HUDEP-2 (cell line): ENCODE measurements at regions not wholly inside any gene's neighbourhood (a gene's known extent, or its start where the extent isn't known, plus 50 kb on each side); places are given as distances from the start of the nearest gene placed in this dataset.
A peak's percentile ranks its signal among the peaks of the same experiment; 100 is the strongest.

Experiments
- DNase-seq, 76 experiments: peaks; one replicate each; lab custom pipeline; 2025; ENCODE audit not compliant: unreplicated experiment in 76 of 76; lab: John Stamatoyannopoulos, UW

- DNase-seq, result no peak
Measured at GRCh38 chr3:106018102-106018501, 149.3 kb upstream of the CBLB start.

- DNase-seq, result no peak
Measured at GRCh38 chr3:106018929-106019550, 150.2 kb upstream of the CBLB start.

GRCh38 chr3:106022913-106023312, 154.1 kb upstream of the CBLB start:
- DNase-seq, result no peak

- DNase-seq, result no peak
Measured at GRCh38 chr3:106025151-106025722, 156.4 kb upstream of the CBLB start.

GRCh38 chr3:106029954-106030626, 161.3 kb upstream of the CBLB start:
- no peak for DNase-seq

- no peak for DNase-seq
Measured at GRCh38 chr3:106030627-106030963, 161.8 kb upstream of the CBLB start.

- no peak for DNase-seq
Measured at GRCh38 chr3:106032479-106032878, 163.7 kb upstream of the CBLB start.

- no peak for DNase-seq
Measured at GRCh38 chr3:106033654-106034053, 164.8 kb upstream of the CBLB start.

- no peak for DNase-seq
Measured at GRCh38 chr3:106034313-106034712, 165.5 kb upstream of the CBLB start.

- DNase-seq, result no peak
Measured at GRCh38 chr3:106035619-106036018, 166.8 kb upstream of the CBLB start.

- DNase-seq, result no peak
Measured at GRCh38 chr3:106036696-106037095, 167.9 kb upstream of the CBLB start.

- no peak for DNase-seq
Measured at GRCh38 chr3:106047221-106047620, 178.4 kb upstream of the CBLB start.

GRCh38 chr3:106048946-106049481, 180.2 kb upstream of the CBLB start:
- no peak for DNase-seq

GRCh38 chr3:106049821-106050220, 181.0 kb upstream of the CBLB start:
- DNase-seq, result no peak

- no peak for DNase-seq
Measured at GRCh38 chr3:106056931-106057330, 188.1 kb upstream of the CBLB start.

GRCh38 chr3:106058475-106058874, 189.7 kb upstream of the CBLB start:
- no peak for DNase-seq

GRCh38 chr3:106059953-106060517, 191.2 kb upstream of the CBLB start:
- peak in 1 of 76 experiments; percentile 15 for DNase-seq

GRCh38 chr3:106063909-106064308, 195.1 kb upstream of the CBLB start:
- DNase-seq, result no peak

- no peak for DNase-seq
Measured at GRCh38 chr3:106065831-106066230, 197.0 kb upstream of the CBLB start.

- no peak for DNase-seq
Measured at GRCh38 chr3:106067711-106068110, 198.9 kb upstream of the CBLB start.

GRCh38 chr3:106068381-106068780, 199.6 kb upstream of the CBLB start:
- no peak for DNase-seq

GRCh38 chr3:106068795-106069194, 200.0 kb upstream of the CBLB start:
- no peak for DNase-seq
